GM19463 (cell line): ENCODE measurements at regions not wholly inside any gene's neighbourhood (a gene's known extent, or its start where the extent isn't known, plus 50 kb on each side); places are given as distances from the start of the nearest gene placed in this dataset.
"Not testable (repeated sequence)": the region's sequence is repeated elsewhere in the genome, so short reads cannot be mapped to it uniquely, and the experiment has no call there.

ENCODE experiments used
- ATAC-seq: cut with Tn5 transposase; IDR thresholded peaks from one replicate; pipeline ENCODE4 v1.9.1; 2021; ENCODE audit warnings: mild to moderate bottlenecking, moderate library complexity; ENCODE audit not compliant: unreplicated experiment

DNA sequence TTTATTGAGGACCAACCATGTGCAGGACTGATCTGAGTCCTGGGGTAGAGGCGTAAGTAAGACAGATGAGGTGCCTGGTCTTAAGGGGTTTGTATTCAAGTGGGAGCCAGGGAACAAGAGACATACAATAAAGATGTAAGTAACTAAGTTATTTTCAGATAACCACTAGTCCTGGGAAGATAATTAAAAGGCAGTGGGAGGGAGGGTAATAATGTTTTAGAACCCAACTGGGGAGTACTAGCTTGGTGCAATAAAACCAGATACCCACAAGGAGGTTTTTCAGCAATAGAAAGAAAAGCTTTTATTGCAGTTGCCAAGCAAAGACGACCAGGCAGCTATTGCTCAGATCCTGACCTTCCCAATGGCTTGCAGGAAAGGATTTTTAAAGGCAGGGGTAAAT, 893.7 kb downstream of the UQCRFS1 start:
- ATAC-seq: no peak

DNA sequence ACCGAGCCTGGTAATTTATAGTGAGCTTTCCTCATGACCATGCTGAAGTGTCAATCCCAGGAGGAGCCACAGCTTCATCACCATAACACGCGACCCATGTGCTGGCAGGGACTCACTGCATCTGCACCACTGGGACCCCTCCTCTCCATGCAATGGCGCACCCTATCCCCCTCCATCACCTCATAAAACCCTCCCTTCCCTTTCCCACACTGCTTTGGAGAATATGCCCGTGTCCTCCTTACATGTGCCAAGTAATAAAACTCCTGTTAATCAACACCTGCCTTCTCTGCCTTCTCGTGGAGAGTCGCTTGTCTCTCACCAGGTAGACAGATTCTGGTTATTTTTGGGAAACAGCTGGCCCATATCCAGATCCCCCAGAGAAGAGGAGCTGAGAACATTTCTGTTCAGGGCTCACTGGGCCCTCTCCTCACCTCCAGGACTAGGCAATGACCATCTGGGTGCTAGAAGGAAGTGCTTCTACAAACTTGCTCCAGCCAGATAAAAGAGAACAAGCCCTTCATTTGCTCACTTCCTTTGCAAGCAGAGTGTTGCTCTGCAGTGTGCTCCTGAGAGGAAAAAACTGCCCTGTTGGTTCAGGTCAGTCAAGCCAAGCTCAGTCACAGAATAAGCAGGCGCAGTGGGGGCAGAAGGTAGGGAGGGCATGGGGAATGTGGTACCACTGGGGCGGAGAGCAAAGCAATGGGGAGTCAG, 894.3 kb downstream of the UQCRFS1 start:
- no peak for ATAC-seq

- no peak for ATAC-seq
Measured at GRCh38 chr19:28316464-28316863, 896.5 kb downstream of the UQCRFS1 start.

- no peak for ATAC-seq
Measured at GRCh38 chr19:28314756-28315155, 898.2 kb downstream of the UQCRFS1 start.

- ATAC-seq: no peak
Measured at GRCh38 chr19:28314287-28314686, 898.7 kb downstream of the UQCRFS1 start.

DNA sequence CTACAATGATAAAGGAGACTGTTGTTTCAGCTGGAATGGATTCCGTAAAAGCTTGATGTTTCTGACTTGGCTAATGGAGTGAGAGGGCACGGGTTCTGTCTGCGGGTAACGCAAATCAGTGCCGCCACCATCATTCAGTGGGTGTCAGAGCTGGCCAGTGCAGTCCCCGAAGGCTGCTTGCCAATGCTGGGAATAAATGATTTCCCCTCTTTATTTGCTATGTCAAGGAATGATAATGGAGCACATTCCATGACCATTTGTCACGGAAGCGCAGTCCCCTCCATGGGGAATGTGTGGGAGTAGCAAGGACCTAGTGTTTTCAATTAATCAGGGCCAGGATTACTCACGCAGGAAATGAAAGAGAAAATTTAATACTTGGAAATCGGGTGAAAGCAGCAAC, 899.3 kb downstream of the UQCRFS1 start:
- no peak for ATAC-seq

GRCh38 chr19:28312269-28312668, 900.7 kb downstream of the UQCRFS1 start:
- no peak for ATAC-seq

- not testable (repeated sequence) for ATAC-seq
Measured at GRCh38 chr19:28310829-28311228, 902.1 kb downstream of the UQCRFS1 start.

DNA sequence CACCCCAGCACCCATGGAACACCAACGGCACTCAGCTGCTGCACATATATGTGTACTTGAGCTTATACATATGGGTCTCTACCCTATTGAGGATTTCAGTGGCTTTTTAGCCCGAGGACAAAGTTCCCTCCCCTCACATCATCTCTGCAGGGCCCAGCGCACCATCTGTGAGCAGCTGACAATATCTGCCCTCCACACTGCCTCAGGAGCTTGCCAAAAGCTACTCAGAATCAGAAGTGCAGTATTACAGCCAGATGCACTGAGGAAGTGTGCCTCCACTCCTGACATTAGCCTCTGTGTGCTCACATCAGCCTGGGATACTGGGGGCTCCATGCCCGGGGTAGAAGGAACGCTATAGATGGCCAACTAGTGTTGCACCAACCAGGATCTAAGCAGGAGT, 903.9 kb downstream of the UQCRFS1 start:
- no peak for ATAC-seq

DNA sequence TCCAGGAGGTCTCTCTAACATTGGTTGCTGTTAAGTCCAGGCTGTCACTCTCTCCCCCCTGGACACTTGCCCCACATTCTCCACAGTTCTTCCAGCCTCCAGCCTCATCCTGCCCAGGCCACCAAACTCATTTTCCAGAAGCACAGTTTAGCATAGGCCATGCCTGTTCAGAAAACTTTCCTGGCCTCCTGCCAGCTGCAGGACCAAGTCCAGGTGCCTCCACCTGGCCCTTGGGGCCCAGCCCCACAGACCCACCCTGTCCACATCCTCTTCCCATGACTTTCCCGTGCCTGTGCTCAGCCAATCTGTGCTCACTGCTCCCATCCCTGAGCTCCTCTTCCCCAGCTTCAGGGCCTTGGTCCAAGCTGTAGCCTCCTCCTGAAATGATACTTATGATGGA, 905.0 kb downstream of the UQCRFS1 start:
- ATAC-seq: no peak

- no peak for ATAC-seq
Measured at GRCh38 chr19:28307487-28307886, 905.5 kb downstream of the UQCRFS1 start.

GRCh38 chr19:28305513-28305912, 907.4 kb downstream of the UQCRFS1 start:
- no peak for ATAC-seq

DNA sequence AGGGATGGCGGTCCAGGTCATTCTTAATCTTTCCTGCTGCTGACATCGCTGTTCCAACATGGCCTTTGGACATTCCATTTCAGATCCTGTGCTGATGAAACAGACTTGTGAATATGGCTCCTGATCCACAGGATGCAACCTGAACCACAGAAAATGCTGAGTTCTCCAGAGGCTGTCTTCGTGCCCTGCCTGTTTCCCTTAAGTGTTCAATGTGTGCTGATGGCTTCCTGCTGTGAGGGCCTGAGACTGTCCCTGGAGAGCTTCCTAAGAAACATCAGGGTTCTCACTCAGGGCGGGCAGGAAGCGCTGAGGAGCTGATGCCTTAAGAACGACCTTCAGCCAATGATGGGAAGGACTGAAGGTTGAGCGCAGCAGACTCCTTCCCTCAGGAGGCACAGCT, 909.4 kb downstream of the UQCRFS1 start:
- no peak for ATAC-seq

- ATAC-seq: no peak
Measured at GRCh38 chr19:28301961-28302360, 911.0 kb downstream of the UQCRFS1 start.

DNA sequence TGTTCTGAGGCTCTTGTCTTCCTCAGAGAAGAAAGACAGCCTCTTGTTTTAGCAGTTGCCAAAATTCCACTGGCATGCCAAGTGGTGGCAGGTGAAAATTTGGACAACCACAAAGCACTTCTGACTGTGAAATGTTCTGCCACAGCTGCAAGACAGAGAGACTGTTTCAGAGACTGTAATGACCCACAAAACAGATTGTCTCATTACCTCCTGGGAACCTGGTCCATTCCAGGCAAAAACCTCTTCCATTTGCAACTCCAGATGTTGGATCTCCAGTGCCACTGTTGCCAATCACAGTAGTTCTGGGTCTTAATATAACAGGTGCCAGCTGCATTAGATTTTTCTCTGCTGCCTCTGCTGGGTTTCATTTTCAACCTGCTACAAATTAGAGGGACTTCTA, 911.5 kb downstream of the UQCRFS1 start:
- ATAC-seq: no peak

GRCh38 chr19:28299649-28300048, 913.3 kb downstream of the UQCRFS1 start:
- ATAC-seq: no peak

GRCh38 chr19:28297586-28298157, 915.3 kb downstream of the UQCRFS1 start:
- ATAC-seq: no peak

- no peak for ATAC-seq
Measured at GRCh38 chr19:28297036-28297435, 915.9 kb downstream of the UQCRFS1 start.

DNA sequence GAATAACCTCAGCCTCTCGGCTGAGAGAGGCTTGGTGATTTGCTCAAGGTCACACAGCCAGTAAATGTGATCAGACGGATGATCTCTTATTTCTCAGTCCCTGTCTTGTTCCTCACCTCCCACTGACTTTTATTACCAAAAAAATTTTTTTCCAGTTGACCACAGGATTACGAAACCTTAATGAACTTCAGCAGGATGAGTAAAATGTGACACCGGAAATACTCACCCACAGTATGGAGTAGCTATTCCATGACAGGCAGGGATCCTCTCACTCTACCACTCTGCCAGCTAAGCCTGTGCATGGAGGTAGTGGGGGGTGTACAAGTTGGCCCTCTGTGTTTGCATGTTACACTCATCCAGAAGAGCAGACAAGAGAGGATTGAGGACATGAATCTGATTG, 916.4 kb downstream of the UQCRFS1 start:
- no peak for ATAC-seq

GRCh38 chr19:28294975-28295374, 918.0 kb downstream of the UQCRFS1 start:
- not testable (repeated sequence) for ATAC-seq

DNA sequence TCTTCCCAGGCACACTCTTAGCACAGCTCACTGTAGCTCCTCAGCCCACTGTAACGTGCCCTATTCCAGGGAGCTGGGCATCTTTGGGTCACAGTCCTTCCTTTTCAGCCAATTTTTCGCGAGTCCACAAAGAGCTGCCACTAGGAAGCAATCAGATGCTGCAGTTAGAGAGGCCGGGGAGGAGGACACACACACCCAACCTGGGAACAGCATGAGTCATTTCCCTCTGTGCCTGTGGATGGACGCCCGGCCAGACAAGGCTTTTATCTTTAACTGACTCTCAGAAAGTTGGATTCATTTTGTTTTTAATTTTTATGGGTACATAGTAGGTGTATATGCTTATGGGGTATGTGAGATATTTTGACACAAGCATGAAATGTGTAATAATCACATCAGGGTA, 918.6 kb downstream of the UQCRFS1 start:
- ATAC-seq: no peak

DNA sequence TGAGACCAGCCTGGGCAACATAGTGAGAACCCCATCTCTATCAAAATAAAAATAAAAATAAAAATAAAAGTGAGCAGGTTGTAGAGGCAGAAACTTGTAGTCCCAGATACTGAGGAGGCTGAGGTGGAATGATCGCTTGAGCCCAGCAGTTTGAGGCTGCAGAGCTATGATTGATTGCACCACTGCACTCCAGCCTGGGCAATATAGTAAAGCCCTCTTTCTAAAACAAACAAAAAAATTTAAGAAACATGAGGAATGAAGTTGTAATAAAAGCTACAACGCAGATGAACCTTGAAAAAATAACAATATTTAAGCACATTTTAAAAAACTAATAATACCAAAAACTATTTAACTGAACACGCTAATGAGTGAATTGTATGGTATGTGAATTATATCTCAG, 919.3 kb downstream of the UQCRFS1 start:
- ATAC-seq: no peak
